GDM1 (cell line): ENCODE measurements at regions not wholly inside any gene's neighbourhood (a gene's known extent, or its start where the extent isn't known, plus 50 kb on each side); places are given as distances from the start of the nearest gene placed in this dataset.

ENCODE experiments used
- DNase-seq: peaks from one replicate; lab custom pipeline; 2025; lab: John Stamatoyannopoulos, UW

GRCh38 chr10:118246332-118247295 lies 95.5 kb downstream of the FAM204A start:
- no peak for DNase-seq

- DNase-seq: no peak
Observed at GRCh38 chr10:118243907-118244306, 98.2 kb downstream of the FAM204A start.

DNA sequence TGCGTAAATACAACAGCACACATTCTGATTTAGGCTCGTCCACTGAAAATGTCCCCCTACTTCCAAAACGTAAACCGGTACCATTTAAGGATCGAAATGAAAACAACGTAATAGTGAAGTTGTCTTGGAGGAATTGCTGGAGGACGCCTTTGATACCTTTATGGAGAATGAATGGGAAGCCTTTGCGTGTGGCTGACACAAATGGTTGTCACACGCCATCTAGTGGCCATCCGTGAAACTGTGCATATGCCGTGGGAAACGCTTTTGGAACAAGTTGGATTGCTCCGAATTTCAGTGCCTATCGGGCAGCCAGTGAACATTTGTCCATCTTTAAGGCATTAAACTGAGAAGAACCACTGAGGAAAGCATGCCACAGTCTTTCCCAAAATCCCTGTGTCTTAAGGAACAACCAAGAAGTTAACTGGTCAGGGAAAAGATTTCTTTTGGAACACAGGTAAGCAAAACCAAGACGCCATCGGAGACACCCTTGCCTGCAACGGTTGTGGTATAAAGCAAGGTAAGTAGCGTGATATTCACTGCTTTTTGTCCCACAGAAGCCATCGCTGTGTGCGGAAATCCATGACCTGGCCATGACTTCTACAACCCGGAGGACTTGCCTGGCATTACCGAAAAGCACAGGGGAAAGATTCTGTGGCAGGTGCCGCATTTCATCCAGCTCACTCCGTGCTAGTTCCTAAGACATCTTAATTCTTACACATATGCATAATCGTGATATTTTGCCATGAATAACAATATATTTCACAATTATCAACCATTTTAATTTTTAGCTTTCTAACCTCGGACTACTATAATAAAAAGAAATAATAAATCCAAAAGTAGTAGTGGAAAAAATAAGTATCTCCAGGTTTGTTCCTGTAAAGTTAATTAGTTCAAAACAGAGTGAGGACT lies 100.6 kb downstream of the FAM204A start:
- DNase-seq: peak; percentile 42

- no peak for DNase-seq
Observed at GRCh38 chr10:118239236-118239630, 102.9 kb downstream of the FAM204A start.

DNA sequence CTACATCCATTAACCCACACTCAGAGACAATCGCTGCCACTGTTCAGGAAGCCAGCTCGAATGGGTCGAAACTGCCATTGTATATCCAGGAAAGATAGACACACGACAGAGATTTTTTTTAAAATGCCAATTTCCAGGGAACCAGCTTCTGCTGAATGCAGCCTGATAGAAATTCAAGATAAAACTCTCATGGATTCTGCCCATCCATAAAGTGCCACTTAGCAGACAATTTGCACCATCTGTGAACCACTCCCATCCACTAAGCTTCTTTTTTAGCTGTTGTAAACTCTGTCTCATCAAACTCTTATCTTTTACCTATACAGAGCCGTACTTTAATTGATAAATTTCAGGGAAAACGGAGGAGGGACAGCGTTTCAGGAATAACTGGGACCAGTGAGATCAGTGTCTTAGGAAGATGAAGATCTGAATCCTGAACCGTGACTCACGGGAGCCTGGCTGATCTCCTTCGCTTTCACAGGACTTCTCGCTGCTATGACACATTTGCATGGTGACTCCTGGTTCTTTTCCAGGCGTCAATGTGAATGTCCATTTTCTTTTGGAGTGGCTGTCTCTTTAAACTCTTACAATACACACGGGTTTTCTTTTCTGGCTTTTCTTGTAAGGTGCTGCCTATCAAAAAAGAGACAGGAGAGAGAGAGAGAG lies 103.4 kb downstream of the FAM204A start:
- no peak for DNase-seq

GRCh38 chr10:118237930-118238329 lies 104.2 kb downstream of the FAM204A start:
- DNase-seq: no peak

DNA sequence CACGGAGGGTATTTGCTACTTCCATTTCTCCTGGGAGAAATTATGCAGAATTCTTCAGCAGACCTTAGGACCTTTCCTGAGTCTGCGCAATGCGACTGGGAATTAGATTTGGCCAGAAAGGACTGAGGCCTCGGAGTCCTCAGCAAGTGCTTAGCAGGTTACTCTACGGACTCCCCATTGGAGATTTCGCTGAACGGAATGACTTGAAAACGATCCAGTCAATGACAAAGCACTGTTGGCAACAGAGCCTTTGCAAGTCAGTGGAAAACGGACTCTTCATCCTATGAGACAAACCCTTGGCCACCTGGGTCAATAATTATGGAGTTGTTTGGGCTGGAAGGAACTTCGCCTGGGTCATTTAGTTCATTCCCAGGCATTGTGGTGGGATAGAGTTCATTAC lies 107.4 kb downstream of the FAM204A start:
- no peak for DNase-seq

DNA sequence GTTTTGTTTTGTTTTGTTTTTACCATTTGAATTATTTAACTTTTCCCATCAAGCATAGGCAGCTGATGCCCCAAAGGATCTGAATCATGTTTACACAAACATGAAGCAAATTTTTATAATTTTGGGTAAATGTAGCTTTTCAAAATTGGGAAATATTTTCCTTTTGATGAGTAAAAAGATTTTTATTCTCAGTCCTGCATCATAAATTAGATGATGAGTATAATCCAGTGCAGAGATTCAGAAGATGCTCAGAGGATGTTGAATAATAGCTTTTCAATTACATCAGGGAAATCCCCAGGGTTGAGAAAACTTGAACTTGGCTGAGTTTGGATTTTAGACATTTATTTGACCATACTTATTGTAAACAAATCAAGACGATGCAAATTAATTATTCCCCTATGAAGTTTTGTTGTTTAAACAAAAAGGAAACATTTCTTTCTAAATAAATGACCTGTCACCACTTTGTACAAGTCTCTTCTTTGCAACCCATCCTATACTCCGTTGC lies 121.7 kb downstream of the FAM204A start:
- DNase-seq: no peak

GRCh38 chr10:118218562-118218961 lies 123.6 kb downstream of the FAM204A start:
- no peak for DNase-seq

DNA sequence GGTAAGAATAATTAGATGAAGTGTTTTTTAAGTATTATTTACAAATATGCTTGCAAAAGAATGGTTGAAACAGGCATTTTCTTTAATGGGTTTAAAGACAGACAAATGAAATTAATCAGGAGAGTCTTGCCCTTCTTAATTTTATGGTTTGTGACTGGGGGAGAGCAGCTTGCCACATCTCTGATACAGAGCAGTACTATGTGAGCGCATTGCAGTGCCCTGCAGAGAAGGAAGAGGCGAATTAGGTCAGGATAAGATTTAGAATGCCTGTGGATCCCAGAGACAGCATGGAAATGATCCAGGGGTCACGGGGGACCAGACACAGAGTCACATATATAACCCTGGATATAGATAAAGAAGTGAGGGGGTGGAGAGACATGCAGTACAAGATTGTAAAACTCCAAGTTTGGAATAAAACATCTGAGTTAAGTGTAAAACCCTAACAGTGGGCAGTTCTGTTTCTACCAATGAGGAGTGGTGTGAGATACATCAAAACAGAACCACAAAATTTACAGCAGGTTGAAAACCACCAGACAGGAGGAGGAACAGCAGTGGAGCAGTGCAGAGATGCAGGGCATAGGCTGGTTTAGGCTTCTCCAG lies 125.5 kb downstream of the FAM204A start:
- DNase-seq: no peak

- no peak for DNase-seq
Observed at GRCh38 chr10:118216020-118216419, 126.1 kb downstream of the FAM204A start.

DNA sequence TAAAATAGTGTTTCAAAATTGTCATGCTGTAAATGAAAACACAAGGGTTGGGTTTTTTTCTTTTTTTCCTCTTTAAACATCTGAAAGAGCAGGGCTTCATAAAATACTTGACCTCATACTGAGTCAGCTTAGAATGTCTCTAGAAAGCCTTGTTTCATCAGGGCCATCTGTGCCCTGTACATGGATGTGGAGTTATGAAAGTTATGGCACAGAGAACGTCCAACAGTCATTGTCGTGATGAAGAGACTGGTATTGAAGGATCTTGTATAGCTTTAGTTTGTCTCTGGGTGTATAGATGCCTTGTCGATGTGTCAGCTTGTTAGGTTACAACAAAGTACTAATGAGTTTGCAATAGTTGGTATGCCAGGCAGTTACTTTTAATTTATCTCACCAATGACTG lies 127.3 kb downstream of the FAM204A start:
- no peak for DNase-seq

- DNase-seq: no peak
Observed at GRCh38 chr10:118213436-118213835, 128.7 kb downstream of the FAM204A start.

DNA sequence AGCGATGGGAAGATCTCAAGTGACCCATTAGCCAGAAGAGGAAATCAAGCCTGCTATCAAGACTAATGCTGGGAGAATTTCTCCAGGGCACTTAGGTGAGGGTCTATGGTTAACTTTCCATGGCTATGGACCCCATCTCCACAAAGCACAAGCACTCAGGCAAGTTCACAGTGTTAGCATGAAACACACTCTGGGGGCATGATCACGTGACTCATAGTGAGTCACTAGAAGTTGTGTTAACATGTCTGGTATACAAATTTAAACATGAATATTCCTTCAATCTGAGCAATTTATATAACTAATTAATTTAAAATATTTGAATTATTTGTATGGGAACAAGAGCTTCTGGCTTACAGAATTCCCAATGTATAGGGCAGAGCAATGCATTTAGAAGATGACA lies 131.8 kb downstream of the FAM204A start:
- DNase-seq: no peak

DNA sequence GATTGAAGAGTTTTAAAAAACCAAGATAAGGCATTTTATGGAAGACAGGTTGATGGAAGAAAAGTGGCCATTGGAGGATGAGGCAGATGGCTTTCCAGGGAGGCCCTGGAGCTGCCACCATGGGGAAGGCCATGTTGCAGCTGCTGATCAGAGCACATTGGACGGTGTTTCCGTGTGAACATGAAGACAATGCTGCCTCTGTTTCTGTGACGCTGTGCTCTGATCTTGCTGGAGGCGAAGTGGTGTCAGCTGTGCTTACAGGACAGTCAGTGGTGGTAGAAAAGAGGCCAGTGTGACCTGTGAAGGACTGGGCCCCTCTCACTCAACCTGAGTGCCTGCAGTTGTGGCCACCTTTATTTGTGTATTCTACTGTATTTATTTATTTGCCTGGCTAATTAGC lies 132.9 kb downstream of the FAM204A start:
- DNase-seq: no peak

DNA sequence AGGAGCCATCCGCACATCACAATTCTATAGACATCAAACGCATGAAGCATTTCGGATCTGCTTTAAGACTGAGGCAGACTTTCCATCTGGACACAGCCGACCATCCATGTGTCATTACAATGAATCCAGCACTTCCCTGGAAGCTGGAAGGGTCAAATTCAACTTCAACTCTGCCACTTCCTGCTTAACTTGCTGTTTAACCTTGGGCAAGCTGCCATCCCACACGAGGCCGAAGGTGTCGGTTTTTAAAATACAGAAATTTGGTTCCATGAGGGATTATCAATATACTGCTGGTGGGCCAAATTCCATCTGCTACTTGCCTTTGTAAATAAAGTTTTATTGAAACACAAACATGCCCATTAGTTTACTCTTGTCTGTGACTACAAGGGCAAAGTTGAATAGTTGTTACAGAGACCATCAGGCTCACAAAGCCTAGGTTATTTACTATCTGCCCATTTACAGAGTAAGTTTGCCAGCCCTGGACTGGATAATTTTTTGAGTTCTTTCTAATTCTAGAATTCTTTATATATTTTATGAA lies 134.6 kb downstream of the FAM204A start:
- DNase-seq: no peak

DNA sequence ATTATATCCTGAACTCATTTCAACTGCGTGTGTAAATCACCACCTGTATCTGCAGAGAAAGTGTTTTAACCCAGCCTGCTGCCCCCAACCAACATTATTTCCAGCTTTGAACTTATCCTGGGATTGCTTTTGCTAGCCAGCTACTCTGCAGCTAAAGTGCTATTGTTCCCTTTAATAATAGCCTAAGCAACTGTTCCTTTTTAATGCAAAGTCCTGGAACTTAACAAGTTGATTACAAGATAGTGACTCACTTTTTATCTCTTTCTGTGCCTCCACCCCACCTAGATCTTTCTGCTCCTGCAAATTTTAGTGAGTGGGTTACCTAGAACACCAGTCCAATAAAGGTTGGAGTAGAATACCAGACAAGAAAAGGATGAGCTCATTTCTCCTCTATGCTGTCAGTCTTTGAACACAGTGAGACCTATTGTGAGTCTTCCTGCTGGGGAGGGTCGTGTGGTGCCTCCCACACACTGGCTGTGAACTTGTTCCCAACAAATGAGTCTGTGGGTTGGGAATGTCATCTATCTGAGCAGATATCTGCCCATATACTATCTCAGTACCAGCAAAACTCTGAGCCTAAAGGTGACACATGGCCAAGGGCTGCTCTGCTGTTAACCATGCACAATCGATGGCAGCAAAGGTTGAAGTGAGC lies 137.7 kb downstream of the FAM204A start:
- no peak for DNase-seq

DNA sequence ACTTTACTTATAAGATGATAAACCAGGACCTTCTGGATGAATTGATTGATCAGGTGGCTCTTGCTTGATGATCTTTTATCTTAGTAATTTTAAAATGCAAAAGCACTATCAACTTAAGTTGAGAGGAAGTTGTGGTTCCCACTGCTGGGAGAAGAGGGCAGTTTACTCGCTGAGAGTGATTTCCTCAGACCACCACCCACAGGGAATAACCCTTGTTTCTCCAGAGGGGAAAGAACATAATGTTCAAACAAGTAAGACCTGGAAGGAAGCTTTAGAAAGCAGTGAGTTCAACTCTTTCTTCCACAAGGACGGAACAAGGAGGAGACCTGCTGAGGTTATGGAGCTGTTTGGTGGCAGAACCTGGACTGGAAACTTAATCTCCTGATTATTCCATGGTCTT lies 138.7 kb downstream of the FAM204A start:
- no peak for DNase-seq

DNA sequence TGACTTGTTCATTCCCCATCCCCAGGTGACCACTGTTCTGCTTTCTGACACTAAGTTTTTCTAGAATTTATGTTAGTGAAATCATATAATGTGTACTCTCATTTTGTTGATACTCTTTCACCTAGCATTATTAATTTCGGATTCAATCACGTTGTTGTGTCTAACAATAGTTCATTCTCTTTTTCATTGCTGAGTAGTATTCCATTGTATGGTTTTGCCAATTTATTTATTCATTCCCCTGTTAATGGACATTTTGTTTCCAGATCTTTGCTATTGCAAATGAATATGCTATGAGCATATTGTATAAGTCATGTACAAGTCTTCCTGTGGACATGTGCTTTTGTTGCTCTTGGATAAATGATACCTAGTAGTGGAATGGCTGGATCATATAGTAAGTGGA lies 146.4 kb downstream of the FAM204A start:
- no peak for DNase-seq

DNA sequence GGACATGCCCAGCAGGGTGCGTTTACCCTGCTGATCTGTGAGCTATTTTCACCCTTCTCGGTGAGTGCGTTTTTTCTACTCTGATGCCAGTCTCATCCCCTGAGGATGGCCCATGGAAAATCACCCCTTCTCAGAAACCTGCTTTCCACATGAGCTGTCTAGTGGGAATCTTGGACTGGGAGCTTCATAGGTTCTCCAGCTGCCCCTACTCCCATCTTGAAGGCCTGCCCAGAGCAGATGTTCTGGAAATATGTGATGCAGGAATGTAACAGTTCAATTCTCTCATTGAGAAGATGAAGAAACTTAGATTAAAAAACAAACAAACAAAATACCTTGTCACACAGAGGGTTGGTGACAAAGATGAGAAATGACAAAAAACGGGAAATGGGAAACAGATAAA lies 146.9 kb upstream of the RAB11FIP2 start:
- no peak for DNase-seq

DNA sequence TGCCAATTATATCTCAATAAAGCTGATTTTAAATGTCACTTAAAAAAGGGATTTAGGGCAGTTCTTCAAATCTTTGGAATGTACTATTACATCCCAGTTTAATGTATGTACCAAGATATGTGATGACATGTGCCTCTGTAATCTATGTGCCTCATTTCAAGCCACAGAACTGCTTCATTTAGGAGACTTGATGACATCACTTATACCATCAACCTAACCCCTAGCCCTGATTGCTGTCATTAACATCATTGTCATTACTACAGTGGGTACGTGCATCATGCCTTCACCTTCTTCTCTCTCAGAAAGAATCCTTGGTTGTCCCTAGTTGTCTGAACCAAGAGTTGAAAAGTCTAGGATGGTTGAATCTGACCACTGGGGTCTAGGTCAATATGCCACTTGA lies 134.3 kb upstream of the RAB11FIP2 start:
- no peak for DNase-seq
